Fibroblast of villous mesenchyme (primary cell): ENCODE measurements at regions not wholly inside any gene's neighbourhood (a gene's known extent, or its start where the extent isn't known, plus 50 kb on each side); places are given as distances from the start of the nearest gene placed in this dataset.

Source experiments
- DNase-seq: peaks from one replicate; pipeline ENCODE4 v3.0.0-alpha.2; 2010; ENCODE audit warnings: low read depth
- H3K4me3 ChIP-seq: 2 replicates; pipeline ENCODE4 v1.5.1; 2011; ENCODE audit warnings: low read depth, mild to moderate bottlenecking, low read length
- CTCF ChIP-seq: IDR thresholded peaks from 2 replicates; pipeline ENCODE4 v1.5.1; 2012; ENCODE audit warnings: low read depth, mild to moderate bottlenecking, low read length; ENCODE audit not compliant: insufficient read depth

GRCh38 chr5:101943784-101944183, 352.3 kb downstream of the SLCO4C1 start:
- DNase-seq, result no peak
- H3K4me3 ChIP-seq, result no peak overlapping the region
- TF ChIP-seq CTCF, result no peak

GRCh38 chr5:101942321-101942882, 353.7 kb downstream of the SLCO4C1 start:
- H3K4me3 ChIP-seq, result no peak overlapping the region
- TF ChIP-seq CTCF, result no peak
- DNase-seq, result no peak

- H3K4me3 ChIP-seq, result no peak overlapping the region
- DNase-seq, result no peak
- TF ChIP-seq CTCF, result no peak
Observed at GRCh38 chr5:101937041-101937440, 359.0 kb downstream of the SLCO4C1 start.

- H3K4me3 ChIP-seq, result no peak overlapping the region
- no peak for TF ChIP-seq CTCF
- DNase-seq, result no peak
Observed at GRCh38 chr5:101935086-101935485, 361.0 kb downstream of the SLCO4C1 start.

GRCh38 chr5:101932599-101932998, 363.5 kb downstream of the SLCO4C1 start:
- no peak for DNase-seq
- no peak overlapping the region for H3K4me3 ChIP-seq
- TF ChIP-seq CTCF, result no peak

- no peak for DNase-seq
- no peak overlapping the region for H3K4me3 ChIP-seq
- TF ChIP-seq CTCF, result no peak
Observed at GRCh38 chr5:101929628-101930027, 366.5 kb downstream of the SLCO4C1 start.

GRCh38 chr5:101917166-101917565, 378.9 kb downstream of the SLCO4C1 start:
- no peak overlapping the region for H3K4me3 ChIP-seq
- DNase-seq, result no peak
- no peak for TF ChIP-seq CTCF
